H1 (cell line): ENCODE measurements at regions not wholly inside any gene's neighbourhood (a gene's known extent, or its start where the extent isn't known, plus 50 kb on each side); places are given as distances from the start of the nearest gene placed in this dataset.

Experiments
- CTCF ChIA-PET: fragments of 300-600 bp; sonication (Branson Sonifier 250); formaldehyde crosslinking; loops from one replicate; lab custom pipeline; 2021; ENCODE audit not compliant: partially characterized antibody; lab: Charles Lee
- POLR2A ChIA-PET: fragments of 300-600 bp; sonication (Branson Sonifier 250); formaldehyde crosslinking; loops from one replicate; lab custom pipeline; 2021; ENCODE audit warnings: inconsistent platforms; ENCODE audit not compliant: partially characterized antibody; lab: Charles Lee
- DNase-seq, 2 experiments: peaks; one replicate each; pipeline versions ENCODE4 v3.0.0 to v3.0.0-alpha.2; 2010 to 2022; ENCODE audit warnings: low spot score in 2 of 2, low read depth in 1 of 2, mixed read lengths in 1 of 2
- FAIRE-seq: peaks from 2 replicates; lab custom pipeline; 2011; peaks lifted over from hg19 to GRCh38; lab: Jason Lieb, UNC
- H2AFZ ChIP-seq: 2 replicates; pipeline ENCODE4 v1.8.1; 2012; ENCODE audit warnings: low read length, inconsistent platforms
- H2AK5ac ChIP-seq: 2 replicates; pipeline ENCODE4 v1.6.1; 2013; ENCODE audit warnings: low read depth, low read length
- H2BK120ac ChIP-seq: replicated peaks from 2 replicates; pipeline ENCODE3; 2013; ENCODE audit warnings: low read depth, low read length, inconsistent platforms
- H2BK12ac ChIP-seq: 2 replicates; pipeline ENCODE4 v1.6.1; 2013; ENCODE audit warnings: low read depth, low read length
- H2BK15ac ChIP-seq: 2 replicates; pipeline ENCODE4 v1.6.1; 2013; ENCODE audit warnings: low read length
- H2BK20ac ChIP-seq: 2 replicates; pipeline ENCODE4 v1.6.1; 2013; ENCODE audit warnings: low read length
- H2BK5ac ChIP-seq: 2 replicates; pipeline ENCODE4 v1.6.1; 2013; ENCODE audit warnings: low read depth, low read length
- H3K14ac ChIP-seq: 2 replicates; pipeline ENCODE4 v1.6.1; 2013; ENCODE audit warnings: inconsistent platforms; ENCODE audit not compliant: insufficient read length
- H3K18ac ChIP-seq: 2 replicates; pipeline ENCODE4 v1.6.1; 2013; ENCODE audit warnings: low read length; ENCODE audit errors: extremely low read depth
- H3K23ac ChIP-seq: 2 replicates; pipeline ENCODE4 v1.6.1; 2013; ENCODE audit warnings: inconsistent platforms; ENCODE audit not compliant: insufficient read length
- H3K23me2 ChIP-seq: 2 replicates; pipeline ENCODE4 v1.6.1; 2013; ENCODE audit warnings: low read depth, low read length
- H3K27ac ChIP-seq: 2 replicates; pipeline ENCODE4 v1.6.1; 2011; ENCODE audit warnings: low read depth, low read length, inconsistent platforms
- H3K27me3 ChIP-seq, 4 experiments: replicated peaks in 1 of 4; 1 replicate in 1 of 4; 2 replicates in 3 of 4; pipeline versions ENCODE4 v1.6.1 to v1.8.1; 2011 to 2013; ENCODE audit warnings: low read length in 3 of 4, mild to moderate bottlenecking in 3 of 4, inconsistent platforms in 2 of 4, mixed read lengths in 2 of 4, moderate library complexity in 1 of 4; ENCODE audit not compliant: control insufficient read depth in 3 of 4, insufficient read depth in 3 of 4; ENCODE audit errors: extremely low read depth in 1 of 4
- H3K36me3 ChIP-seq, 4 experiments: 2 replicates each; pipeline versions ENCODE4 v1.6.1 to v1.8.1; 2011 to 2013; ENCODE audit warnings: mild to moderate bottlenecking in 4 of 4, low read length in 3 of 4, moderate library complexity in 2 of 4, control low read depth in 1 of 4, inconsistent platforms in 1 of 4; ENCODE audit not compliant: insufficient read depth in 4 of 4, control insufficient read depth in 2 of 4
- H3K4ac ChIP-seq: replicated peaks from 2 replicates; pipeline ENCODE3; 2013; ENCODE audit warnings: low read length, low read depth, mixed read lengths, inconsistent platforms; ENCODE audit not compliant: insufficient read length
- H3K4me1 ChIP-seq, 4 experiments: replicated peaks in 1 of 4; 1 replicate in 1 of 4; 2 replicates in 3 of 4; pipeline versions ENCODE4 v1.6.1 to v1.8.1; 2011 to 2013; ENCODE audit warnings: low read length in 3 of 4, inconsistent platforms in 2 of 4, mixed read lengths in 1 of 4; ENCODE audit not compliant: insufficient read depth in 4 of 4, control insufficient read depth in 3 of 4
- H3K4me2 ChIP-seq, 2 experiments: 2 replicates each; pipeline versions ENCODE4 v1.6.1 to v1.8.1; 2011 to 2013; ENCODE audit warnings: low read depth in 2 of 2, low read length in 2 of 2, control low read depth in 1 of 2, inconsistent platforms in 1 of 2, mild to moderate bottlenecking in 1 of 2; ENCODE audit not compliant: insufficient read depth in 1 of 2
- H3K4me3 ChIP-seq, 4 experiments: fragments of 200-600, 300-600 bp in 1 of 4; sonication (generic), shearing (Covaris generic), sonication (Bioruptor Twin) in 1 of 4; 2 replicates each; pipeline versions ENCODE4 v1.5.1 to v1.8.1; 2011 to 2016; ENCODE audit warnings: low read length in 4 of 4, low read depth in 3 of 4, control low read depth in 2 of 4, inconsistent platforms in 2 of 4, mild to moderate bottlenecking in 2 of 4, mixed read lengths in 1 of 4, moderate library complexity in 1 of 4; ENCODE audit not compliant: insufficient read depth in 2 of 4; ENCODE audit errors: extremely low read depth in 1 of 4
- H3K56ac ChIP-seq: replicated peaks from 2 replicates; pipeline ENCODE3; 2013; ENCODE audit warnings: low read depth, mild to moderate bottlenecking, mixed read lengths, low read length, inconsistent platforms; ENCODE audit not compliant: insufficient read length
- H3K79me1 ChIP-seq: 2 replicates; pipeline ENCODE4 v1.6.1; 2013; ENCODE audit warnings: low read depth, low read length, control low read depth
- H3K79me2 ChIP-seq, 2 experiments: 2 replicates each; pipeline versions ENCODE4 v1.6.1 to v1.8.1; 2012 to 2013; ENCODE audit warnings: low read length in 2 of 2, mild to moderate bottlenecking in 2 of 2, inconsistent platforms in 1 of 2; ENCODE audit not compliant: insufficient read depth in 2 of 2, control insufficient read depth in 1 of 2
- H3K9ac ChIP-seq, 4 experiments: replicated peaks in 1 of 4; 1 replicate in 1 of 4; 2 replicates in 3 of 4; pipeline versions ENCODE4 v1.6.1 to v1.8.1; 2011 to 2013; ENCODE audit warnings: low read depth in 3 of 4, low read length in 3 of 4, control low read depth in 2 of 4, mild to moderate bottlenecking in 2 of 4, moderate library complexity in 2 of 4, inconsistent platforms in 1 of 4; ENCODE audit errors: extremely low read depth in 1 of 4
- H3K9me3 ChIP-seq, 2 experiments: 2 replicates each; pipeline versions ENCODE4 v1.6.1 to v1.8.1; 2012 to 2013; ENCODE audit warnings: mild to moderate bottlenecking in 2 of 2, moderate library complexity in 2 of 2, control low read depth in 1 of 2, inconsistent platforms in 1 of 2, low read depth in 1 of 2, low read length in 1 of 2, mixed read lengths in 1 of 2; ENCODE audit not compliant: insufficient read depth in 2 of 2
- H4K20me1 ChIP-seq, 2 experiments: replicated peaks in 1 of 2; 2 replicates each; pipeline versions ENCODE3 to v1.8.1; 2011 to 2013; ENCODE audit warnings: inconsistent platforms in 2 of 2, low read length in 2 of 2, mild to moderate bottlenecking in 1 of 2; ENCODE audit not compliant: insufficient read depth in 2 of 2, control insufficient read depth in 1 of 2
- H4K5ac ChIP-seq: 2 replicates; pipeline ENCODE4 v1.6.1; 2013; ENCODE audit warnings: low read length, low read depth, mixed read lengths, inconsistent platforms; ENCODE audit not compliant: insufficient read length
- H4K8ac ChIP-seq: 2 replicates; pipeline ENCODE4 v1.8.0; 2013; ENCODE audit warnings: mild to moderate bottlenecking, moderate library complexity, low read length, inconsistent platforms; ENCODE audit not compliant: insufficient read depth; ENCODE audit errors: extremely low read depth
- H4K91ac ChIP-seq: replicated peaks from 2 replicates; pipeline ENCODE3; 2013; ENCODE audit warnings: low read length, mixed read lengths, inconsistent platforms; ENCODE audit not compliant: insufficient read length
- BACH1 ChIP-seq: IDR thresholded peaks from 2 replicates; pipeline ENCODE4 v1.6.1; 2012; ENCODE audit warnings: low read length, improper control_type of control experiment
- BRCA1 ChIP-seq: IDR thresholded peaks from 2 replicates; pipeline ENCODE4 v1.6.1; 2012; ENCODE audit warnings: low read depth, low read length, improper control_type of control experiment
- CHD1 ChIP-seq: IDR thresholded peaks from 2 replicates; pipeline ENCODE4 v1.6.1; 2012; ENCODE audit warnings: low read depth, low read length, improper control_type of control experiment
- GTF2F1 ChIP-seq: IDR thresholded peaks from 2 replicates; pipeline ENCODE4 v1.6.1; 2012; ENCODE audit warnings: low read depth, low read length, improper control_type of control experiment, borderline replicate concordance
- PHF8 ChIP-seq: fragments of 200-600 bp; sonication (generic); conservative IDR thresholded peaks from 2 replicates; pipeline ENCODE4 v1.7.1; 2012; ENCODE audit warnings: low read depth, mild to moderate bottlenecking, inconsistent platforms, low read length, moderate library complexity
- POLR2A ChIP-seq, 2 experiments: IDR thresholded peaks; 1 replicate in 1 of 2; 2 replicates in 1 of 2; pipeline ENCODE4 v1.6.1; 2011; ENCODE audit warnings: low read depth in 2 of 2, low read length in 2 of 2, mild to moderate bottlenecking in 2 of 2; ENCODE audit errors: control extremely low read depth in 1 of 2
- POLR2AphosphoS5 ChIP-seq: IDR thresholded peaks from 2 replicates; pipeline ENCODE4 v1.6.1; 2011; ENCODE audit warnings: low read depth, low read length
- RNF2 ChIP-seq: fragments of 200-900, 300-1000 bp; sonication (generic); IDR thresholded peaks from 2 replicates; pipeline ENCODE4 v1.7.1; 2016; ENCODE audit warnings: borderline replicate concordance, low read depth, mild to moderate bottlenecking, antibody characterized with exemption, low read length; ENCODE audit not compliant: poor library complexity, severe bottlenecking; ENCODE audit errors: missing control alignments
- TAF7 ChIP-seq: optimal IDR thresholded peaks from 2 replicates; pipeline ENCODE3; 2011; ENCODE audit warnings: low read depth, mild to moderate bottlenecking, inconsistent platforms, low read length, moderate library complexity, borderline replicate concordance
- TCF12 ChIP-seq: IDR thresholded peaks from 2 replicates; pipeline ENCODE4 v1.6.1; 2011; ENCODE audit warnings: low read depth, mild to moderate bottlenecking, low read length
- TEAD4 ChIP-seq: IDR thresholded peaks from 2 replicates; pipeline ENCODE4 v1.6.1; 2012; ENCODE audit warnings: low read depth, low read length, inconsistent platforms, mixed read lengths
- WGBS, 2 experiments: shearing (Covaris generic) in 1 of 2; methylation state at CpG; one replicate each; pipeline versions ENCODE4 v1.1.6 to v1.1.7; 2013 to 2015; ENCODE audit warnings: low lambda C conversion rate in 2 of 2, mixed read lengths in 2 of 2, inconsistent platforms in 1 of 2, low coverage in 1 of 2, missing lambda C conversion rate in 1 of 2; ENCODE audit not compliant: insufficient replicate concordance in 2 of 2, insufficient coverage in 1 of 2, insufficient read length in 1 of 2; ENCODE audit errors: extremely low coverage in 1 of 2, missing lambda C conversion rate in 1 of 2; 5-methylcytosine and 5-hydroxymethylcytosine counted together
- TF ChIP-seq, protein P1 (sequence below): IDR thresholded peaks from 2 replicates; pipeline ENCODE4 v1.6.1; 2011; ENCODE audit warnings: low read depth, mild to moderate bottlenecking, low read length; ENCODE audit not compliant: insufficient read depth
- TF ChIP-seq, protein P2 (sequence below): IDR thresholded peaks from 2 replicates; pipeline ENCODE4 v1.6.1; 2011; ENCODE audit warnings: low read length, improper control_type of control experiment

DNA sequence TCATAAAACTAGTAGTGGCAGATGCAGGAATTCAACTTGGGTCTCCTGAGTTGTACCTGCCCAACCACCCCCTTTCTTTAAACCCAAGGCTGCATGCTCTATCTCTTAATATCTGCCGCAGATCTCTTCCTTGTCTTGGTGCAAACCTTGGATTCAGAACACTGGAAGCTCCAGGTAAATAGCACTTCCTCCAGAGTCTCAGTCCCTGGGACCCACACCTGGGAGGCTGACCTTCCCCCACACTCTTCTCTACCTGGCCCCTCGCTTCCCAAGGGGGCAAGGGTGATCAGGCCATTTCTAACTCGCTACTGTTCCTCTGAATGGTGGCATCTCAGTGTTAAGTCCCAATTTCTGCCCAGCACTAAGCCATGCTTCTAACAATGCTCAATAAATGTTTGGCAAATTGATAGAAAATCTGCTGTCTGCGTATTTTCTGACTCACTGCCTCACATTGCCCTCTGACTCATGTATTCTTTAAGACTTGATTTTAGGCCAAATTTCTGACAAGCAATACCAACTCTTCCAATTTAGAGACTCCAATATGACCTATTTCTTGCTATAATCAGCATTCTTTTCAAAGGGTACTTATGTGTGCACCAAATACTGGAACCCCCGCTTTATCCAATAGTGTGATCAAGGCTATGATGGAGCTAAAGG, 68.0 kb upstream of the PPP1R3C start:
- no peak overlapping the region for H3K4me3 ChIP-seq
- no peaks in the 10 kb centered on the region for H3K36me3 ChIP-seq
- no peak overlapping the region for H2BK5ac ChIP-seq
- WGBS, 2 experiments = 90% methylated on average over 5 of the region's 5 CpGs; no CpG with 5 or more reads in 1 of the 2 experiments
- no peak overlapping the region for H3K18ac ChIP-seq
- no peak overlapping the region for H3K14ac ChIP-seq
- DNase-seq (no peak), FAIRE-seq (no peak)
- H3K4me2 ChIP-seq = no peak overlapping the region
- ChIA-PET POLR2A (no interaction called here), CTCF (interaction anchor here (1.2 kb wide), 2 partner anchors 12 to 402 kb away, joined by 3 to 4 read pairs; no protein-coding TSS in a partner anchor)
- no peak overlapping the region for H2BK20ac ChIP-seq
- no peak overlapping the region for H2AFZ ChIP-seq
- H3K79me2 ChIP-seq = no peaks in the 10 kb centered on the region
- no peak overlapping the region for H3K27ac ChIP-seq
- H3K9me3 ChIP-seq = no peaks in the 10 kb centered on the region
- no peaks in the 10 kb centered on the region for H3K79me1 ChIP-seq
- H2BK120ac ChIP-seq = no peak overlapping the region
- H3K27me3 ChIP-seq = no peaks in the 10 kb centered on the region
- no peak overlapping the region for H2BK12ac ChIP-seq
- H3K56ac ChIP-seq = no peak overlapping the region
- H2AK5ac ChIP-seq = no peak overlapping the region
- no peak overlapping the region for H3K9ac ChIP-seq
- H4K5ac ChIP-seq = no peak overlapping the region
- H4K20me1 ChIP-seq = no peaks in the 10 kb centered on the region
- H3K23ac ChIP-seq = no peak overlapping the region
- H4K8ac ChIP-seq = no peak overlapping the region
- no peak overlapping the region for H3K4ac ChIP-seq
- no peaks in the 10 kb centered on the region for H3K4me1 ChIP-seq
- H3K23me2 ChIP-seq = no peaks in the 10 kb centered on the region
- H4K91ac ChIP-seq = no peak overlapping the region
- no peak overlapping the region for H2BK15ac ChIP-seq
- no peak for TF ChIP-seq GTF2F1
- TF ChIP-seq, protein P1, sequence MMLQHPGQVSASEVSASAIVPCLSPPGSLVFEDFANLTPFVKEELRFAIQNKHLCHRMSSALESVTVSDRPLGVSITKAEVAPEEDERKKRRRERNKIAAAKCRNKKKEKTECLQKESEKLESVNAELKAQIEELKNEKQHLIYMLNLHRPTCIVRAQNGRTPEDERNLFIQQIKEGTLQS = no peak
- TF ChIP-seq TAF7 = no peak
- no peak for TF ChIP-seq POLR2A (IDR thresholded peaks at IDR 0.05; ENCODE audit: control extremely low read depth in 1 of 2, low read depth in 2 of 2, low read length in 2 of 2)
- no peak for TF ChIP-seq RNF2
- TF ChIP-seq TEAD4 = no peak
- TF ChIP-seq PHF8 = no peak
- no peak for TF ChIP-seq POLR2AphosphoS5
- TF ChIP-seq TCF12 = no peak
- TF ChIP-seq BRCA1 = no peak
- TF ChIP-seq BACH1 = no peak
- TF ChIP-seq, protein P2, sequence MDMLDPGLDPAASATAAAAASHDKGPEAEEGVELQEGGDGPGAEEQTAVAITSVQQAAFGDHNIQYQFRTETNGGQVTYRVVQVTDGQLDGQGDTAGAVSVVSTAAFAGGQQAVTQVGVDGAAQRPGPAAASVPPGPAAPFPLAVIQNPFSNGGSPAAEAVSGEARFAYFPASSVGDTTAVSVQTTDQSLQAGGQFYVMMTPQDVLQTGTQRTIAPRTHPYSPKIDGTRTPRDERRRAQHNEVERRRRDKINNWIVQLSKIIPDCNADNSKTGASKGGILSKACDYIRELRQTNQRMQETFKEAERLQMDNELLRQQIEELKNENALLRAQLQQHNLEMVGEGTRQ = no peak
- no peak for TF ChIP-seq CHD1
